ENCODE measurements at regions not wholly inside any gene's neighbourhood (a gene's known extent, or its start where the extent isn't known, plus 50 kb on each side); places are given as distances from the start of the nearest gene placed in this dataset.
A peak's percentile ranks its signal among the peaks of the same experiment; 100 is the strongest.

DNA sequence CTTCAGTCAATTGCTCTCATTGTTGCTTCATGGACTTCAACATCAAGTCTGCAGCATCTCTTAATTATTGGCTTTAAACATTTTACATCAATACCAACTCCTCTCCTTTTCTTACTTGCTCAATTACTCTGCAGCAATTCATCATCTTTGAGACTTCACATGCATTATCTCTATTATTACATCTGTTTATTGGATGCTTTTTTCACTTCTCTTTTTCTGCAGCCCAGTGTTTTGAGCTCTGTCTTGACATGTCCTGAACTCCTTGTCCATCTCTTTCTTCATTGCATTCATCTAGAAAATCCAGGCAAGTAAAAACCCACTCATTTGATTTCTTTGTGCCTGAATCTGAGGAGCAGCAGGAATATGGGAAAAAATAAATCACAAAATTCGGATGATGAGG, 647.9 kb downstream of the PLCL1 start:
- Histone ChIP-seq H3K79me2 (ENCODE audit: insufficient read depth) (no peaks in the 10 kb centered on the region), H4K20me1 (ENCODE audit: insufficient read depth) (no peaks in the 10 kb centered on the region), H3K4me3 (no peak overlapping the region), H3K9ac (no peak overlapping the region), H3K9me2 (ENCODE audit: insufficient read depth) (no peaks in the 10 kb centered on the region), H2AFZ (no peak overlapping the region), H3K9me3 (ENCODE audit: low read depth) (no peaks in the 10 kb centered on the region), H3K4me2 (ENCODE audit: unreplicated experiment) (no peak overlapping the region), H3K27ac (no peak overlapping the region), H3K4me1 (ENCODE audit: insufficient read depth) (peaks cover 9% of the 10 kb centered on the region; the same call in 1 of the 2 replicates), H3F3A (ENCODE audit: insufficient read depth) (no peaks in the 10 kb centered on the region), H3K36me3 (ENCODE audit: low read depth) (no peaks in the 10 kb centered on the region), H3K27me3 (replicated peaks; ENCODE audit: insufficient read depth) (no peaks in the 10 kb centered on the region)
- in situ Hi-C loops (cut with MboI): no loop called here
- no peak for DNase-seq
- TF ChIP-seq EZH2phosphoT487 (IDR thresholded peaks at IDR 0.05; ENCODE audit: insufficient read depth, low read depth) (no peak), EZH2 (IDR thresholded peaks at IDR 0.05; ENCODE audit: insufficient read depth, poor library complexity, severe bottlenecking) (no peak)
- WGBS, 2 experiments (ENCODE audit: low coverage in 1 of 2, low lambda C conversion rate in 2 of 2, missing lambda C conversion rate in 2 of 2): 31 to 56% methylated on average over 1 of the region's 1 CpG

DNA sequence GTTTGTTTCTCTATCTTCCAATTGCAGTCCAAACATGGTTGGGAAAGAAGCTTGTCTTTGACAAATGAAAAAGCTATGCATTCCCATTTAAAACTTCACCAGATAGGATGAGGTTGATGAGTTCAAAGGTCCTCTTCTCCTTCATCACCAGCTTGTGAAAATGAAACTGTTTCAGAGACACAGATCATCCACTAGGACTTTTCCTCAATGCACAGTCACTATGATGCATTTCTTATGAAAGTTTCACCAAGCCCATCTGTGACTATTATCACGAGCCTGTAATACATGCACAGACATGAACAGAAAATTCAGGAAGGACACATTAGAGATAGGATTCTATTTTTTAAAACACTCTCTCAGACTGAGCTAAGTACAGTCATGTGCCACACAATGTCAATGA, 644.4 kb downstream of the PLCL1 start:
- Histone ChIP-seq H3K79me2 (ENCODE audit: insufficient read depth) (no peaks in the 10 kb centered on the region), H3K4me2 (ENCODE audit: unreplicated experiment) (no peak overlapping the region), H3K27ac (no peak overlapping the region), H3K4me3 (no peak overlapping the region), H3F3A (ENCODE audit: insufficient read depth) (no peaks in the 10 kb centered on the region), H3K27me3 (replicated peaks; ENCODE audit: insufficient read depth) (no peaks in the 10 kb centered on the region), H2AFZ (no peak overlapping the region; the same call in 1 of the 2 replicates), H3K36me3 (ENCODE audit: low read depth) (no peaks in the 10 kb centered on the region), H3K4me1 (ENCODE audit: insufficient read depth) (no peaks in the 10 kb centered on the region), H3K9me3 (ENCODE audit: low read depth) (no peaks in the 10 kb centered on the region), H4K20me1 (ENCODE audit: insufficient read depth) (no peaks in the 10 kb centered on the region), H3K9ac (no peak overlapping the region), H3K9me2 (ENCODE audit: insufficient read depth) (no peaks in the 10 kb centered on the region)
- WGBS, 2 experiments (ENCODE audit: low coverage in 1 of 2, low lambda C conversion rate in 2 of 2, missing lambda C conversion rate in 2 of 2): 79 to 92% methylated on average over 1 of the region's 1 CpG
- peak; percentile 18 for DNase-seq
- TF ChIP-seq EZH2 (IDR thresholded peaks at IDR 0.05; ENCODE audit: insufficient read depth, poor library complexity, severe bottlenecking): no peak
- no peak for TF ChIP-seq EZH2phosphoT487 (IDR thresholded peaks at IDR 0.05; ENCODE audit: insufficient read depth, low read depth)
- in situ Hi-C loops (cut with MboI): no loop called here

DNA sequence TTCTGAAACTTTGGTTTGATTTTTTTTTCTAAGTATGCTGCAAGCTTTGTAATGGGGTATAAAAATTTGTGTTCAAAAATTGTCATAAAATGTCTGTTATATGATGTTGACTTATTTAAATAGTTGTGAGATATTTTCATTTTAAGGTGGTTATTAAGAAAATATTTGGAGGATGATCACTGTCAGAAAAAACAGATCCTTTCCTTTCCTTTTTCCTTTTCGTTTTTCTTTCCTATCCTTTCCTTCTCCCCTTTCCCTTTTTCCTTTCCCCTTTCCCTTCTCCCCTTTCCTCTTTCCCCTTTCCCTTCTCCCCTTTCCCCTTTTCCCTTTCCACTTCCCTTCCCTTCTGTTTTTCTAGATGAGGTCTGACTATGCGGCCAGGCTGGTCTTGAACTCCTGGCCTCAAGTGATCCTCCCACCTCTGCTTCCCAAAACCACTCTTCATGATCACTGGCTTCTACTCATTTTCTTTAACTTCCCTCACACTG, 640.5 kb downstream of the PLCL1 start:
- Histone ChIP-seq H3K27ac (no peak overlapping the region), H3K4me1 (ENCODE audit: insufficient read depth) (peaks cover 12% of the 10 kb centered on the region), H3K27me3 (replicated peaks; ENCODE audit: insufficient read depth) (no peaks in the 10 kb centered on the region), H2AFZ (no peak overlapping the region), H3K9me2 (ENCODE audit: insufficient read depth) (no peaks in the 10 kb centered on the region), H3K9me3 (ENCODE audit: low read depth) (no peaks in the 10 kb centered on the region), H3F3A (ENCODE audit: insufficient read depth) (peaks cover 18% of the 10 kb centered on the region), H3K9ac (no peak overlapping the region), H4K20me1 (ENCODE audit: insufficient read depth) (no peaks in the 10 kb centered on the region), H3K4me3 (no peak overlapping the region), H3K4me2 (ENCODE audit: unreplicated experiment) (no peak overlapping the region), H3K79me2 (ENCODE audit: insufficient read depth) (no peaks in the 10 kb centered on the region), H3K36me3 (ENCODE audit: low read depth) (no peaks in the 10 kb centered on the region)
- in situ Hi-C loops (cut with MboI): no loop called here
- DNase-seq: no peak
- WGBS, 2 experiments (ENCODE audit: low coverage in 1 of 2, low lambda C conversion rate in 2 of 2, missing lambda C conversion rate in 2 of 2): 76 to 83% methylated on average over 2 of the region's 2 CpGs
- no peak for TF ChIP-seq EZH2phosphoT487 (IDR thresholded peaks at IDR 0.05; ENCODE audit: insufficient read depth, low read depth)
- TF ChIP-seq EZH2 (IDR thresholded peaks at IDR 0.05; ENCODE audit: insufficient read depth, poor library complexity, severe bottlenecking): no peak

DNA sequence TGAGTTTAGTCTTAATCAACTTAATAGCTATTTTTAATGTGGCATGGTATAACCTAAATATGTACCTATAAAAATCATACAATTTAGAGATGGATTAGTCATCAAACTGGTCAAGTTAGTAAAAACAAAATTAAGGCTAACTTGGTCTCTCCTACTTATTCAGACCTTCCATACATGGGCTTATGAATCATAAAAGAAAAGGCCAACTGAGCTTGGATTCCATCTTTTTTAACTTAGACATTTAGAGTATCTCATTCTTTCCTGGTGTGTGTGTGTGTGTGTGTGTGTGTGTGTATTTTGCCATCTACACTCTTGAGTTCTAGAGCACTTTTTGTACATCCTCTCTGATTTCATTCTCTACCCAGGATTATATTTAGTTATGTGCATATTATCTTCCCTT, 637.5 kb downstream of the PLCL1 start:
- DNase-seq: peak; percentile 48
- no peaks in the 10 kb centered on the region for H3K79me2 ChIP-seq (ENCODE audit: insufficient read depth)
- H3K27ac ChIP-seq: 0 out of 2 replicates have a peak overlapping the region, but pooled peaks have one; percentile 9
- no peak overlapping the region for H3K9ac ChIP-seq
- H3K9me2 ChIP-seq (ENCODE audit: insufficient read depth): no peaks in the 10 kb centered on the region
- no peaks in the 10 kb centered on the region for H4K20me1 ChIP-seq (ENCODE audit: insufficient read depth)
- TF ChIP-seq EZH2phosphoT487 (IDR thresholded peaks at IDR 0.05; ENCODE audit: insufficient read depth, low read depth): no peak
- no peak for TF ChIP-seq EZH2 (IDR thresholded peaks at IDR 0.05; ENCODE audit: insufficient read depth, poor library complexity, severe bottlenecking)
- in situ Hi-C loops (cut with MboI): no loop called here
- peak overlapping the region; percentile 3 for H3K4me2 ChIP-seq (ENCODE audit: unreplicated experiment)
- no peaks in the 10 kb centered on the region for H3K9me3 ChIP-seq (ENCODE audit: low read depth)
- H2AFZ ChIP-seq: 0 out of 2 replicates have a peak overlapping the region, but pooled peaks have one; percentile 26
- peaks cover 22% of the 10 kb centered on the region for H3K4me1 ChIP-seq (ENCODE audit: insufficient read depth)
- H3K27me3 ChIP-seq (replicated peaks; ENCODE audit: insufficient read depth): no peaks in the 10 kb centered on the region
- H3F3A ChIP-seq (ENCODE audit: insufficient read depth): peaks cover 18% of the 10 kb centered on the region
- H3K36me3 ChIP-seq (ENCODE audit: low read depth): no peaks in the 10 kb centered on the region
- H3K4me3 ChIP-seq: no peak overlapping the region

DNA sequence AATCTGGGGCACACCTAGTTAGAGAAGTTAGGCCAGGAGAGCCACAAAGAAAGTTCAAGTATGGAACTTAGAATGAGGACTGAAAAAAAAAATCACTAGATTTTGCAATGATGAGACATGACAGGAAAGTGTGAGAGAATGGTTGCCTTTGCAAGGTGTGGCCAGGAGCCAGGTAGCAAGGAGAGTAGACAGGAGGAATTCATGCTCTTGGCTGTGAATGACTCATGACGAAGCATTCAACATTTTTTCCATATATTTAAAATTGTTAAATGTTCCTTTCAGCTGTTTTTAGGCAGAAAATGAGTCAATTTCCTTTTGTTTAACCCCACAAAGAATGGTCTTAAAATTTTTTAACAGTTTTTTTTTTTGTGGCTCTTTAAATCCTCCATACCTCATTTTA, 636.9 kb downstream of the PLCL1 start:
- in situ Hi-C loops (cut with MboI): no loop called here
- H4K20me1 ChIP-seq (ENCODE audit: insufficient read depth): no peaks in the 10 kb centered on the region
- peak; percentile 59 for DNase-seq
- no peaks in the 10 kb centered on the region for H3K79me2 ChIP-seq (ENCODE audit: insufficient read depth)
- TF ChIP-seq EZH2phosphoT487 (IDR thresholded peaks at IDR 0.05; ENCODE audit: insufficient read depth, low read depth) (no peak), EZH2 (IDR thresholded peaks at IDR 0.05; ENCODE audit: insufficient read depth, poor library complexity, severe bottlenecking) (no peak)
- peak overlapping the region; percentile 3 for H3K4me2 ChIP-seq (ENCODE audit: unreplicated experiment)
- no peaks in the 10 kb centered on the region for H3K36me3 ChIP-seq (ENCODE audit: low read depth)
- H3K4me3 ChIP-seq: no peak overlapping the region
- H3F3A ChIP-seq (ENCODE audit: insufficient read depth): peaks cover 18% of the 10 kb centered on the region
- no peak overlapping the region for H3K9ac ChIP-seq
- H3K27ac ChIP-seq: no peak overlapping the region
- H3K9me3 ChIP-seq (ENCODE audit: low read depth): no peaks in the 10 kb centered on the region
- H3K4me1 ChIP-seq (ENCODE audit: insufficient read depth): peaks cover 22% of the 10 kb centered on the region
- H2AFZ ChIP-seq: no peak overlapping the region
- 39 to 45% methylated on average over 1 of the region's 1 CpG for WGBS, 2 experiments (ENCODE audit: low coverage in 1 of 2, low lambda C conversion rate in 2 of 2, missing lambda C conversion rate in 2 of 2)
- no peaks in the 10 kb centered on the region for H3K9me2 ChIP-seq (ENCODE audit: insufficient read depth)
- no peaks in the 10 kb centered on the region for H3K27me3 ChIP-seq (replicated peaks; ENCODE audit: insufficient read depth)
